Lower lobe of right lung (tissue), 2 donors: ENCODE measurements at regions not wholly inside any gene's neighbourhood (a gene's known extent, or its start where the extent isn't known, plus 50 kb on each side); places are given as distances from the start of the nearest gene placed in this dataset.

ENCODE experiments used
- ATAC-seq, 2 donors: fragments of 200-7000 bp; cut with Tn5 transposase; one replicate each; pipeline ENCODE4 v1.9.1; 2020 to 2022; ENCODE audit warnings: mild to moderate bottlenecking in 2 of 2, moderate library complexity in 2 of 2
- DNase-seq: peaks from one replicate; pipeline ENCODE4 v3.0.0-alpha.2; 2020
- H3K27ac ChIP-seq: fragments of 200-600 bp; one replicate; pipeline ENCODE4 v1.8.0; 2022
- H3K27me3 ChIP-seq: fragments of 200-600 bp; one replicate; pipeline ENCODE4 v1.8.0; 2022; ENCODE audit warnings: low read depth
- H3K36me3 ChIP-seq: fragments of 200-600 bp; one replicate; pipeline ENCODE4 v1.8.0; 2022; ENCODE audit warnings: mild to moderate bottlenecking
- H3K4me1 ChIP-seq: fragments of 200-600 bp; one replicate; pipeline ENCODE4 v1.8.0; 2022
- H3K4me3 ChIP-seq: fragments of 200-600 bp; one replicate; pipeline ENCODE4 v1.8.0; 2022; ENCODE audit warnings: mild to moderate bottlenecking
- H3K9me3 ChIP-seq: fragments of 200-600 bp; one replicate; pipeline ENCODE4 v1.8.0; 2022
- CTCF ChIP-seq: fragments of 200-600 bp; IDR thresholded peaks from one replicate; pipeline ENCODE4 v1.8.0; 2022; ENCODE audit warnings: antibody characterized with exemption, mild to moderate bottlenecking
- intact Hi-C: fragments of 100-400 bp; cut with DNase I; formaldehyde crosslinking; loops from one replicate; pipeline ENCODE4 v1.11.0; 2022
- donor health status: DM: no; HTN: yes; CAD: no; lungs with severe emphysema.

- Histone ChIP-seq H3K4me3 (no peak overlapping the region), H3K27ac (no peak overlapping the region), H3K4me1 (peaks cover 7% of the 10 kb centered on the region), H3K9me3 (no peaks in the 10 kb centered on the region), H3K27me3 (no peaks in the 10 kb centered on the region), H3K36me3 (no peaks in the 10 kb centered on the region)
- no peak for DNase-seq
- peak in 1 of 2 donors; percentile 29 for ATAC-seq
- no peak for TF ChIP-seq CTCF
- intact Hi-C loops = no loop called here
Observed at GRCh38 chr13:79736356-79736755, 255.4 kb downstream of the NDFIP2 start.

DNA sequence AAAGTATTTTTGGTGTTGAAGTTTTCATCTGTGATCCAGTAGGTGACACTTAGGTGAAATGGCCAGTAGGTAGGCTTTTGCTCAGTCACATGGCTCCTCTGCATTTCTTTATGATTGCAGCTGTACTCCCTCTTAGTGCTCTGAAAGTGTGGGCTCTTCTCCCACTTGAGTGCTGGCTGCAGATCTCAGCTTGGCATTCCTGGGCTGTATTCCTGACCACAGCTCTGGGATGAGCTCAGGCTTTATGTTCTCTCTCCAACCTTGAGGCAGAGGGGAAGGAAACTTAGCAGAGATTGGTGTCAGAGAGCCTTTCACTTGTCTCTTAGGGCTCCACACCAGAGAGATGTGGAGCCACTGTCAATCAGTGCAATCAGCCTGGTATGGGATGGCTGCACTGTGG, 254.3 kb downstream of the NDFIP2 start:
- H3K27me3 ChIP-seq = no peaks in the 10 kb centered on the region
- H3K9me3 ChIP-seq = no peaks in the 10 kb centered on the region
- ATAC-seq = no peak
- no peak for DNase-seq
- H3K4me1 ChIP-seq = no peaks in the 10 kb centered on the region
- no peaks in the 10 kb centered on the region for H3K36me3 ChIP-seq
- no peak overlapping the region for H3K27ac ChIP-seq
- intact Hi-C loops = no loop called here
- TF ChIP-seq CTCF = no peak
- no peak overlapping the region for H3K4me3 ChIP-seq

DNA sequence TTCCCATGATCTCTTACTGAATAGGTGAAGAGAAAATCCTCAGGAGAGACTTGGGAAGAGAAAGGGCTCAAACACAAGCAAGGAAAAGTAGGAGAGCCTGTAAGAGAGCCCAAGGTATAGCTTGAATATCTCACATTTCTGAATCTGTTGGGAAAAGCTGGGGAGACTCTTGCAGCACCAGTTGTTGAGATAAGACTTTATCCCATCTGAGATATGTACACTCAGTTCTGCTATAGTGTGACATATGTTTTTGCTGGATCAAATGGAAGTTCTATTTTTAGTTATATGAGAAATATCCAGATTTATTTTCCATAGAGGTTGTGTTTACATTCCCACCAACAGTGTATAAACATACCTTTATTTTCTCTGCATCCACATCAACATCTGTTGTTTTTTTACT, 246.1 kb downstream of the NDFIP2 start:
- Histone ChIP-seq H3K27me3 (no peaks in the 10 kb centered on the region), H3K27ac (no peak overlapping the region), H3K36me3 (no peaks in the 10 kb centered on the region), H3K4me3 (no peak overlapping the region), H3K4me1 (peaks cover 15% of the 10 kb centered on the region), H3K9me3 (no peaks in the 10 kb centered on the region)
- intact Hi-C loops = no loop called here
- ATAC-seq = no peak
- DNase-seq = no peak
- TF ChIP-seq CTCF = no peak

- no peak for ATAC-seq
- Histone ChIP-seq H3K4me1 (peaks cover 15% of the 10 kb centered on the region), H3K36me3 (no peaks in the 10 kb centered on the region), H3K27ac (no peak overlapping the region), H3K27me3 (no peaks in the 10 kb centered on the region), H3K4me3 (no peak overlapping the region), H3K9me3 (no peaks in the 10 kb centered on the region)
- no peak for TF ChIP-seq CTCF
- intact Hi-C loops = no loop called here
- no peak for DNase-seq
Observed at GRCh38 chr13:79725841-79726240, 244.9 kb downstream of the NDFIP2 start.

DNA sequence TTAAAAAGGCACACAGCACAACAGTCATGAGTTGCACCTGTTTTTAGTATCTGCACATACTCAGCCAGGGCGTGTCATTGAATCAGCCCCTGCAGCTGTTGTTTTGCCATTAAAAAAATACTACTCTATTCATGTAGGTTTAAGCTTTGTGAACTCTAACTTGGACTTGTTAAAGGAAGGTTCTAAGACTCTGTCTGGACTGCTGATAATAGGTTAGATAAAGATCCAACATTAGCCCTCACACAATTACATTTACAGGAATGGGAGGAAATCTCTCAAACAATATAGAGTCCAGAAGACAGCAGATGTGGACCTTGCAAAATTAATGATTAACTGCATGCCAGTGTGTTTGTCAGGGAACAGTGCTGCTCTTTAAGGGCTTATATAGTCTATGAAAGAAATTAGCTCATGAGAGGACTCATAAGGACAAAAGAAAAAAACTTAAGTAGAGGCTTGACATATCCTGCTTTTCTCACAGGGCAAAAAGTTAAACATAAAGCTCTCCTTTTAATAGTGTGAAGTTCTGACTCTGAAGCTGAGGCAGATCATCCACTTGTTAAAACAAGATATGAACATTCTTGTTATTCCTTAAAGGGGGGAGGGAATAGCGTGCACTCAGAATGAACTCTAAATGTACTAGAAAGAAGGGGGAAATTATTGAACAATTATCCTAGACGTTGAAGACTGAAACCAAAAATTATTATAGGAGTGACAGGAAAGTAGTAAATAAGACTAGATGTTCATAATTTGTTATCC, 243.6 kb downstream of the NDFIP2 start:
- ATAC-seq = peak; percentile 59 to 68
- H3K4me3 ChIP-seq = no peak overlapping the region

More for the DNA sequence above, 243.6 kb downstream of the NDFIP2 start:
- intact Hi-C loops = no loop called here
- no peak for DNase-seq
- H3K27me3 ChIP-seq = no peaks in the 10 kb centered on the region
- H3K9me3 ChIP-seq = no peaks in the 10 kb centered on the region
- peak overlapping the region; percentile 19 for H3K27ac ChIP-seq
- H3K4me1 ChIP-seq = peaks cover 15% of the 10 kb centered on the region
- no peaks in the 10 kb centered on the region for H3K36me3 ChIP-seq
- no peak for TF ChIP-seq CTCF
